HG03108 (cell line): ENCODE measurements at regions not wholly inside any gene's neighbourhood (a gene's known extent, or its start where the extent isn't known, plus 50 kb on each side); places are given as distances from the start of the nearest gene placed in this dataset.
"Not testable (repeated sequence)": the region's sequence is repeated elsewhere in the genome, so short reads cannot be mapped to it uniquely, and the experiment has no call there.

Experiments used
- ATAC-seq: cut with Tn5 transposase; IDR thresholded peaks from one replicate; pipeline ENCODE4 v1.9.1; 2021; ENCODE audit warnings: moderate library complexity; ENCODE audit not compliant: unreplicated experiment

DNA sequence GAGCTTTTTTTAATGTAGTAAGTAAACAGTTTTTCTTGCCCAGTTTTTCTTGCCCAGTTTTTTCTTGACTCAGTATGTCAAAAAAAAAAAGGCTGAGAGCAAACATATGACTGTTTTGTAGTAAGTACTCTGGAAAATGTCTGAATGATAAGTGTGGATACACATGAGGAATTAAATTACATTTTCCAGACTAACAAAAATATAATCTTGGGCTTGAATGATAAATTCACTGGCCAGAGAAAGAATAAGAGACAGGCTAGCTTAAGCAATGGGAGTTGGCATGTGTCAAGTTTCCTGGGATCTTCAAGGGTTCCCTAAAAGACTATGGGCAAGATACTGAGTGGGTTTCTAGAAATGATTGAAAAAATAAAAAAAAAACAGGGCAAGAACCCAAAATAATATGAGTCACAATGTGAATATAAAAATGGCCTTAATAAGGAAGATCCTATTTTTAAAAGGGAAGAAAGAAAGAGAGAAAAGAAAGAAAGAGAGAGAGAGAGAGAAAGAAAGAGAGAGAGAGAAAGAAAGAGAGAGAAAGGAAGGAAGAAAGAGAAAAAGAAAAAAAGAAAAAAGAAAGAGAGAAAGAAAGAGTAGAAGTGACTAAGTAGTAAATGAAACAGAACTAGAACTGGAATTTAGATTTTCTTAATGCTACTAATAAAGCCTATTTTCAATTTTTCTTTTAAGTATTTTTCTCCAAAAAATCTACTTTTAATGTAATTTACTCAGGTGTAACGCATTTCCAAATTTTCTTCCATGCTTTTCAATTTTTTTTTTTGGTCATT lies 60.2 kb downstream of the TFPI2 start:
- no peak for ATAC-seq

DNA sequence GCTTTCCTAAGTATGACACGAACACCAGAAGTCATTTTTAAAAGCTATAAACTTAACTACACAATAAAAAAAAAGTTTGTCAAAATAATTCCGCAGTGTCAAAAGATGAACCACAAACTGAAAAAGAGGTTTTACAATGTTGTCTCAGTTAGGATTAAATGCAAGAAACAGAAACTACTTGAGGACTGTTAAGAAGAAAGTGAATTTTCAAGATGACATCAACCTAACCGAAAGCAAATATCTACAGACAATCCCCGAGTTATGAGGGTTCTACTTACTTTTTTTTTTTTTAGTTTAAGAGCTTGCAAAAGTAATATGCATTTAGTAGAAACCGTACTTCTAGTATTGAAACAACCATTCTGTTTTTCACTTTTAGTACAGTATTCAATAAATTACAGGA lies 62.3 kb downstream of the TFPI2 start:
- no peak for ATAC-seq

DNA sequence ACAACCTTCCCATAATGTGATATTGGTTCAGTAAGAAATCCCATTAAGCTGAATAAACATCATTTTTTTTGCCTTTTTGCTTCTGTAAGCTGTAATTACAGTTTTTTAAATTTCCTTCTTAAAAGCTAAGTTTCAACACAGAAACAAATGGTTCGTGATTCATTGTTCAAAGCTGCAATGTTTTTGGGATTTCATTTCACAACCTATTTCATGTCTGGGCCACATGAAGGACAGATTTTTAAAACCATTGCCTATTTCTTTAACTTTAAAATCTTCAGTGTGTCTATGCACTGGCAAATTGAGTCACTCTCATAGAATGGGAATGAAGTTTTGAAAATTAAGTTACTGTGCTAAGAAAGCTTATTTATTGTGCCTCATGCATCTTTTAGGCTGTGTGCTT lies 66.9 kb downstream of the TFPI2 start:
- no peak for ATAC-seq

DNA sequence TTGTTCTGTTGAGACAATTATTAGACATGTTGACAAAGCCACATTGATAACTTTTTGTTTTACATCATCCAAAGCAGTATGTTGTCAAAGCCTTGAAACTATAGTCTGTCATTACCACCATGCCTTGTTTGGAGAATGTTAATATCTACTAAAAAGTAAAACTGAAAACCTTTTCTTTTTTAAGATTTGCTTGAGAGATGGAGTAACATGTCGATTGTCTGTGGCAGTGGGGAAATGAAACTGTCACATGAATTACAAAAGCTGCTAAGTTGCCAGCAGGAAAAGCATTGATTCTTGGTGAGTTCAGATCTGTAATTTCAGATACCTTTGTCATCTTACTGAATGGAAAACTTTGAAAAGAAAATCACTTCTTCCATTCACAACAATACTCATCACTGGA lies 69.1 kb downstream of the TFPI2 start:
- no peak for ATAC-seq

DNA sequence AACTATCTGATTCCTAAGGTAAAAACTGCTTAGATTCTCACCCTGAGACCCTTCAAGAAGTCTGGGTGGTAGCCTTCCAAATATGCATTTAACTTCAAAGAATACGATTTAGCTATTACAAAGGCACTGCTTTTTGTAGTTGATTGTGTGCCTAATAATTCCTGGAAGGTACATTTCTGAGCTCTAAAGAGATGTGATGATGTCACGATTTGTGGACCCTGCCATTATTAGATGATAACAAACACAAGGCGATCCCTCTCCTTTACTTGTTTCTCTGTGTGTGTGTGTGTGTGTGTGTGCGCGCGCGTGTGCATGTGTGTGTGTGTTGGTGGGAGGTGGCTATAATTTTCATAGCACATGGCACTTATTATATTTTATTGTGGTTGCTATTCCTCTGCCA lies 70.9 kb downstream of the TFPI2 start:
- no peak for ATAC-seq

DNA sequence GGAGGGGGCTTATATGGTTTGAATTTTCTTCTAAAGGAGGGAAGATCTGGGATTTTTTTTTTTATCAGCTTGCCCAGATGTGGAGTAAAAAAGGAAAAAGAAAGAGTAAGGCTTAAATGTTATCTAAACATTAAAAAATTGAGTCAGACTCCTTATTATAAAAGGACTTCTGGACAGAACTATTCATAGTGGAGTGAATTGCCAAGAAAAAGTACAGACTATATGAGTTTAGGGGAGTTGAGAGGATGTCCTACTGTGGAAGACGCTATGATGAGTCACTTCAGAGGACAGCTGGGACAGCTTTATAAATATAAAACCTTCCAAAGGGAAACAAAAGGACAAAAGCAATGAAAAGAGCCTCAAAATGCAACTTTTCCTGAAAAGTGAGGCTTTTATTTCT lies 73.0 kb downstream of the TFPI2 start:
- ATAC-seq, result no peak

DNA sequence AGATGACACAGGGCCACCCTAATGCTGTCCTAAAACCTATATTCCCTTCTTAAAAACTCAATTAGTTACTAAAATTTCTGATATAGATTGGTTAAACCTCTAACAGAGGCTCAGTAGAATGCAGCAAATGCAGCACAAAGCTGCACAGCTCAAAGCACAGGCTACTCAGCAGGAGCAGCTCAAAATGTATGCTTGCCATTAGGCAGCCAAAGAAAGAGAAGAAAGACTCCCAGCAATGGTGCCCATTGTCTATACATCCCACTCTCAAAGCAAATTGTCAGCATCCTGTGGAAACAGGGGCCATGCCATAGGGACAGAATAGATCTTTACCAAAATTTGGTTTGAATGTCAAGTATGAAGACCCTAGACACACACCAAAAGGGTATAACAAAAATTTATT lies 73.5 kb downstream of the TFPI2 start:
- ATAC-seq, result no peak

DNA sequence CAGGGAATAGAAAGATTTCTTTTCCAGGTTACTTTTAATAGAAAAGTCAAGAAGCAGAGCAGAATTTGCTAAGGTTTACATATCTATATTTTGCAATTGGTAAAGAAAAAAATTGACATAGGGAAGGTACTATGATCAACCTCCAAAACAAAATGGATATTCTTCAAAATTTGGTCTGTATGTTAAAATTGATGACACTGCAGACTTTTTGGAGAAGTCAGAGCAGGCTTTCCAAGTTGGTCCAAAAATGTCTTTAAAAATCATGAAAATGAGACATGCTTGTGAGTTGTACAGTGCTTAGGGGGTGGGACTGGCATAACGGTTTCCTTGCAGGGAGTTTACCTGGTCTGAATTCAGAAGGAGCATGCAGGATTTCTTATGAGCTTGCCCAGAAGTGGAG lies 77.0 kb downstream of the TFPI2 start:
- ATAC-seq, result no peak

DNA sequence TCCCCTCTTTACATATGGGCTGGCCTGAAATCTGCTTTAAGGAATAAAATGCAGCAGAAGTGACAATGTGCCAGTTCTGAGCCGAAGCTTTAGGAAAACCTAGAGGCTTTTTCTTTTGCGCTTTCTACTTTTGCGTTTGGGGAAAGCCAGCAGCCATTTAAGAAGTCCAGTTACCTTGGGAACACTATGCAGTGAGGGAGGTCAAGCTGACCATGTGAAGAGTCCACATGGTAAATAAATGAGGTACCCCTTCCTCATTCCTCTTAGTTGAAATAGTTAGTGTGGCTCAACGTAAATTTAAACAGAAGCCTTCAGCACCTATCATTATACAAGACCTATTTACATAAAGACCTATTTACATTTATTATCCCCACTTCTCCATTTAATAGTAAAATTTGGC lies 78.5 kb downstream of the TFPI2 start:
- ATAC-seq, result no peak

DNA sequence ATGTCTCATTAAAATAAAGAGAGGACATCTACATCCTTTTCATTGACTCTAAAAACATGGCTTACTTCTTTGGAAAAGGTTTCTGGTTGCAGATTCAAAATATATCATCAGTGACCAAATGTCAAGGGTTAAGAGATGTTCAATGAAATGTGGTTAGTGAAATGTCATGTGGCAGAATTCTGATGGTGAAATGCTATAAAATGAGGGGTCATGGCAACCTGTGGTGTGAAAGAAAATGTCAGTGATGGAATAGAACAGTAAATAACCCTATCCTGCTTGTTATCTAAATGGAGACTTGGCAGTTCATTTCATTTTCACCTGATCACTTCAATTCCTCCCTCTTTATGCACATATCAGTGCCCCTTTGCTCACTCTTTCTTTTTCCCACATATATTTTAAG lies 79.4 kb downstream of the TFPI2 start:
- ATAC-seq, result no peak

DNA sequence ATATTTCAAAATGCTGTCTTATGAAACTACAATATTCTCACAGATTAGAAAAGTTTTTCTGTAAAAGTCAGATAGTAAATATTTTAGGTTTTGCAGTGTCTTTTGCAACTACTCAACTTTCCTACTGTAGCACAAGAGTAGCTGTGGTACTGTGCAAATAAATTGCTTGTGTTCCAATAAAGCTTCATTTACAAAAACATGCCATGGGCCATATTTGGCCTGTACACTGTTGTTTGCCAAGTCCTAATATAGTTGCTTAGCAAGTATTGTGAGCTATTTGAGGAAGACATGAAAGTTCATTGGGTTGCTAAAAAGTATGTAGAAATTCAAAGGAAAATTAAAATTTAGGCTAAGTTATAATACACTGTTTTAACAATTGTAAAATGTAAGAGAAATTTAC lies 80.0 kb downstream of the TFPI2 start:
- ATAC-seq, result no peak

DNA sequence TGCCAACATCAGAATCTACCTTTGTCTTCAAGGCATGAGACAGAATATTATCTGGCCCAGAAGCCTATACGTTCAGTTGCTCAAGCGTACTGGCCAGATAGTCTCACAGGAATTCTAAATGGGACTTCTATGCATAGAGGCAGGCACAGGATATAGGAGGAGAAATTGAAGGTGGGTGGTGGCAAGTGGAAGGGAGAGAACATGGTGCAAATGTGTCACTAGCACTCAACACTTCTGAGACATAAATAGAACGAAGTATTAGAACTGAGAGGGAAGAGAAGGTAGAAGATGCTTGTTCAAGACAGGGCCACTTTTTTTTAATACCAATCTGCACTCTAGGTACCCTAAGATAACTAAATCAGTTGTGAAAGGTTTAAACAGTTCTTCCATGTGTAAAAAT lies 85.8 kb downstream of the TFPI2 start:
- no peak for ATAC-seq

DNA sequence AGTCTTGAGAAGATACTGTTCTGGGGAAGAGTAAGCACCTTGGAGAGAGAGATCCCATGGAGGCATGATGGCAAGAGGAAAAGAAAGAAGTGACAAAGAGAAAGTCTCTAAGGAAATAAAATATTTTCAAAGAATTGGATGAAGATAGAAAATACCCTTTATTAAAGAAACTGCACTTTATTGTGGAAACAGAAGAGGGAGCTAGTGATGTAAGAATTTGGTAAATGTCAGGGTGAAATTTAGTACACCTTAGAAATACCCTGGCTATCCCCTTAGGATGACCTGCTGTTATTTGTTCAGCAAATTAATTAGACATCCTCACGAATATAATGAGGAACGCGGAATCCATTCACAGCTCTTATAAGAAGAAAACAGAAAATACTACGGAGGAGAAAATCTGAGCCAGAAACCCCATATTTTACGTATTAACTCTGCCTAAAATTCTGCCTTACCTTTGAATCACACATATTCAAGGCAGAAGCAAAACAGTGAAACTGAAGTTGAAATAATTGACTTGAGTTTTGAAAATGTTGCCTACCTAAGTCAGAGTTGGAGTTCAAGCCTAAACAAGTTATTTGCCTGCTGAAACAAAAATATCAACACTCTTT lies 90.7 kb downstream of the TFPI2 start:
- ATAC-seq, result no peak

DNA sequence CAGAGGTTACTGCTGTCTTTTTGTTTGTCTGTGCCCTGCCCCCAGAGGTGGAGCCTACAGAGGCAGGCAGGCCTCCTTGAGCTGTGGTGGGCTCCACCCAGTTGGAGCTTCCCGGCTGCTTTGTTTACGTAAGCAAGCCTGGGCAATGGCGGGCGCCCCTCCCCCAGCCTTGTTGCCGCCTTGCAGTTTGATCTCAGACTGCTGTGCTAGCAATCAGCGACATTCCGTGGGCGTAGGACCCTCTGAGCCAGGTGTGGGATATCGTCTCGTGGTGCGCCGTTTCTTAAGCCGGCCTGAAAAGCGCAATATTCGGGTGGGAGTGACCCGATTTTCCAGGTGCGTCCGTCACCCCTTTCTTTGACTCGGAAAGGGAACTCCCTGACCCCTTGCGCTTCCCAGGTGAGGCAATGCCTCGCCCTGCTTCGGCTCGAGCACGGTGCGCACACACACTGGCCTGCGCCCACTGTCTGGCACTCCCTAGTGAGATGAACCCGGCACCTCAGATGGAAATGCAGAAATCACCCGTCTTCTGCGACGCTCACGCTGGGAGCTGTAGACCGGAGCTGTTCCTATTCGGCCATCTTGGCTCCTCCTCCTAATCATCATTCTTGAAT lies 97.4 kb downstream of the TFPI2 start:
- ATAC-seq, result not testable (repeated sequence)

DNA sequence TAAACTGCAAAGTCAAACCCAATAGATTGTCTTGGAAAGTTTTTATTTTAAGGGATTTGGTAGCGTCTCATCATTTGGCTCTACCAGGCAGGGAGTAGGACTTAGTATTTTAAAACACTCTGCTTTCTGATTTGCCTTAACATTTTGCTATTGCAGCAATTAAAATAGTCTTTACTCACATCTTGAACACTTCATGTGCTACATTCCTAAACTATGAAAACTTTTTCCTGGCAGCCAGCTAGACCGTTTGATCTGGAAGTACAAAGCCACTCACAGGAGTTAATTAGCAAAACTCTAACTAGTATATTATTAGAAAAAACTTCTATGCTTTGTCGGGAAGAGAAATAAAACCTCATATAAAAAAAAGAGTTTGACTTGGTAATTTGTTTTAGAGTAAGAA lies 111.4 kb downstream of the TFPI2 start:
- ATAC-seq, result no peak

DNA sequence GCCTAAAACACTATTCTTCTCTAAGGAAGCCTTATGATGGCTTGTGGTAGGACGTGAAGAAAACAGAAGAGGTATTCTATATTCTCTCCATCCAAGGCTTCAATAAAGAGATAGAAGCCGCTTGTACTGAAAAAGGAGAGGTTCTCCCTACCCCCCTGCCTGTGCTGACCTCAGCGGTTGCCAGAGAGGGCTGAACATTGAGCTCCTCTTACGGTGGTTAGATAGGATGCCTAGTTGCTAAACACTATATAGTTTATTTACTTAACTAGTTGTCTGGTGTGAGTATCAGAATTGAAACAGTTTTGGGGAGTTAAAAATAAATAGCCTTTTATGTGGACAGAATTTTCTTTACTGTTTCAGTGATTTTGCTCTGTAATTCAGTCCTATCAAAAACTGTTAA lies 112.2 kb downstream of the TFPI2 start:
- no peak for ATAC-seq

DNA sequence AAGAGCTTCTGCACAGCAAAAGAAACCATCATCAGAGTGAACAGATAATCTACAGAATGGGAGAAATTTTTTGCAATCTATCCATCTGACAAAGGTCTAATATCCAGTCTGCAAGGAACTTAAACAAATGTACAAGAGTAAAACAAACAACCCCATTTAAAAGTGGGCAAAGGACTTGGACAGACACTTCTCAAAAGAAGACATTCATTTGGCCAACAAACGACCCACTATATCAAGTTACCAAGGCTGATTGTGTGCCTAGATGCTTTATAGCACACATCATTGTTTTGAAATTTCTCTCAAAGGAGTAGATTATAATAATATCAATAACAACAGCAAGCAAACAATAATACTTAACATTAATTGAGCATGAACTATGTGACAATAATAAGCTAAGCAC lies 117.1 kb downstream of the TFPI2 start:
- ATAC-seq, result no peak

DNA sequence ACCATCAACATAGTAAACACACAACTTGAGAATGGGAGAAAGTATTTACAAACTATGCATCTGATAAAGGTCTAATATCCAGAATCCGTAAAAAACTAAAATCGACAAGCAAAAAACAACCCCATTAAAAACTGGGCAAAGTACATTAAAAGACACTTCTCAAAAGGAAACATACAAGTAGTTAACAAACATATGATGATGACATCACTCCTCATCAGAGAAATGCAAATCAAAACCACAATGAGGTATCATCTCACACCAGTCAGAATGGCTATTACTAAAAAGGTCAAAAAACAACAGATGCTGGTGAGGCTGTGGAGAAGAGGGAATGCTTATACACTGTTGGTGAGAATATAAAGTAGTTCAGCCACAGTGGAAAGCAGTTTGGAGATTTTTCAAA lies 125.1 kb downstream of the TFPI2 start:
- ATAC-seq, result no peak

DNA sequence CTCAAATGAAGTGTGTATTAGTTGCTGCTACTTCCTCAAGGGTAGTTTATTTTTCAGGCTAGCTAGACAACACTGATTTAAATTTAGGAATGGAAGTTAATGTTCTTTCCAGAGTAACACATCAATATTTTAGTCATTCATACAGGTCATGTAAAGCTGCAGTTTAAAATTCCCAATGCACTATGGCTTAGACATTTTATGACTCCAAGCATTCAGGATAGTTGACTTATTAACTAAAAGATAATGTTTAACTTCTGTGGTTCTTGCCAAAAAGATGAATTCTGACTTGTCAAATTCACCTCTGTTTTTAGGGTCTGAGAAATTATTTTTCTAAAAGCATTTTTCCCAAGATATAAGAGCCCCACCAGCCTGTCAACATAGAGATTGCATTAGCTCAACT lies 131.9 kb downstream of the TFPI2 start:
- no peak for ATAC-seq

DNA sequence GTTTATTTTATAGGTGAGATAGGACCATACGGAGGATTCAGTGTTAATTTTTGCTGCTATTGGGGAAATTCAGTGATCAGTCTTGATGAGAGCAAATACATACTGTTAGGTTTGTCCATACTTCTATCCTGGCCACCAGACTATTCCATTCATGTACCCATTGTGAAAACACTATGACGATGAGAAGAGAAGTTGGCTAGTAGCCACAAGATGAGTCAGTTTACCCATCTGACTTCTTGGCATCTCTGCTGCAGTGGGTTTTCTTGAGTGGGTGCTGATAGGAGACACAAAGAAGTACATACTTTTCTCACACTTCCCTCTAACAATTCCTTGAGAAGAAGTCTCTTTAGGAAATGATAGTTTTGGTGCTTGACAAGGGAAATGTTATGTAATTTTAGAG lies 133.1 kb downstream of the TFPI2 start:
- ATAC-seq, result no peak

DNA sequence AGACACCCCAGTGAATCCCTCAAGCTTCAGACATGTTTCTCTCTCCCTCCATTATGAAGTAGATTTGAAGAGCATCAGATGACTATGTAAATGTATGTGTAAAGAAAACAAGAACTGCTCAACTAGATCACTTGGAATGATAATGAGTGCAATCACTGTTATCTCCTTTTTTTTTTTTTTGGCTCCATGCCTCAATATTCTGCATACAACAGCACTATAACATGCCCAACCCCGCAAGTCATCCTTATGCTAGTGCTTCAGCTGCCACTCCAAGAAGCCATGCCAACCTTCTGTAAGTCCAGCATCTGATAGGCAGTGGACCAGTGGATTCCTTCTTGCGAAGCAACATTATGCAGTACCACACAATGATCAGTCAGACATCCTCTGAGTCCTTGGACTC lies 133.7 kb downstream of the TFPI2 start:
- ATAC-seq, result no peak

DNA sequence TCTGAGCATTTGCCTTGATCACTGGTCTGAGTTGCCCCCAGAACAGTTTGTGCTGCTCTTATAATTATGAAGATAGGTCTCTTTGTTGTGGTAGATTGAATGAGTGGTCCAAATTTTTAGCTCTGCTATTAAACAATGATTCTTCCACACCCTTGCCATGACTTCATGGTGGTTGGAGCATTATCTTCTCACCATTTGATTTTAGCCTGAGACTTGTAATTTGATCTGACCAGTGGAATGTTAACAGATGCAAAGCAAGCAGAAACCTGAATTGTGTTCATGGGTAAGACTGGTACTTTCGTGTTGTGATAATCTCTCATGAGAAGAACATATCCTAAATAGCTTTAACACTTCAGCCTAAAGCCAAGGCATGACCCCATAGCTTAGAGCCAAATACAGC lies 139.1 kb downstream of the TFPI2 start:
- no peak for ATAC-seq

DNA sequence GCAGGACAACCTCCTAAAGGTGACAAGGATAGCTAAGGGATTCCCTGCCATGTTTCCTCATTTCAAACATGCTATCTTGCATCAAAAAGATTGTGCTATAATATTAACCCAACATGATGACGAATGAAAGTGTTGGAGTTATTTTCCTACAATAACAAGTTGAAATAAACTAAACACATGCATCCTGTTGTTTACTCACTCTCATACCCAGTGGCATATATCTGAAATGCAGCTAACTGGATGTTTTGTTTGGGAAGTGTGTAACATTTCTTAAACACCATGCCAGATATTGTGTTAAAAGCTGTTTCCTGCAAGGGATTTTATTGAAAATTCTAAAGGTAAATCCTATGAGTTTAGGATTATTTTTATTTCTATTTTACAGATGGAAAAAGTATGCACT lies 139.6 kb downstream of the TFPI2 start:
- ATAC-seq, result no peak
